HCT116 (cell line): ENCODE measurements at regions not wholly inside any gene's neighbourhood (a gene's known extent, or its start where the extent isn't known, plus 50 kb on each side); places are given as distances from the start of the nearest gene placed in this dataset.

Source experiments
- ATAC-seq: fragments of 200-7000 bp; cut with Tn5 transposase; 2 replicates; pipeline ENCODE4 v1.9.1; 2020; ENCODE audit warnings: mild to moderate bottlenecking, moderate library complexity
- BruUV-seq: library from RNA; stranded (reverse); fragments of 400-500 nt; replicated peaks from 2 replicates; lab custom pipeline; 2021; lab: Mats Ljungman, UMichigan
- CTCF ChIA-PET: fragments of 300-600 bp; sonication (Branson Sonifier 250); formaldehyde crosslinking; loops from one replicate; lab custom pipeline; 2021; ENCODE audit warnings: antibody characterized with exemption; lab: Charles Lee
- POLR2A ChIA-PET: fragments of 300-600, 350-600 bp; sonication (Branson Sonifier 250); formaldehyde crosslinking; loops from one replicate; lab custom pipeline; 2021; ENCODE audit warnings: antibody characterized with exemption; lab: Charles Lee
- RAD21 ChIA-PET, 2 experiments: fragments of 300-600 bp; sonication (Branson Sonifier 250); formaldehyde crosslinking; loops; one replicate each; lab custom pipeline; 2023; ENCODE audit warnings: low total read pairs in 2 of 2; ENCODE audit not compliant: uncharacterized antibody in 2 of 2, unreplicated experiment in 2 of 2, low non-redundant PET in 1 of 2; lab: Charles Lee
- DNase-seq: peaks from one replicate; pipeline ENCODE4 v3.0.0-alpha.2; 2010; ENCODE audit warnings: low read depth, low spot score
- H2AFZ ChIP-seq: fragments of 200-600 bp; shearing (Covaris generic), sonication (generic); 2 replicates; pipeline ENCODE4 v1.6.1; 2017; ENCODE audit warnings: low read depth, mixed run types, mixed read lengths, antibody characterized with exemption, low read length; ENCODE audit not compliant: poor library complexity, severe bottlenecking
- H3K27ac ChIP-seq: 2 replicates; pipeline ENCODE4 v1.5.1; 2012; ENCODE audit warnings: low read depth, low read length
- H3K27me3 ChIP-seq: fragments of 200-600 bp; sonication (generic); 2 replicates; pipeline ENCODE4 v1.6.1; 2016; ENCODE audit warnings: mixed run types, low read length, mixed read lengths; ENCODE audit not compliant: insufficient read depth
- H3K36me3 ChIP-seq, 2 experiments: fragments of 200-500 bp in 1 of 2; fragments of 200-600 bp in 1 of 2; sonication (Bioruptor generic) in 1 of 2; sonication (generic) in 1 of 2; 2 replicates each; pipeline versions ENCODE4 v1.5.1 to v1.6.1; 2014 to 2016; ENCODE audit warnings: low read length in 2 of 2, inconsistent platforms in 1 of 2, mixed read lengths in 1 of 2, mixed run types in 1 of 2; ENCODE audit not compliant: insufficient read depth in 2 of 2, control insufficient read depth in 1 of 2
- H3K4me1 ChIP-seq, 2 experiments: fragments of 200-600 bp in 1 of 2; sonication (generic) in 1 of 2; 2 replicates each; pipeline versions ENCODE4 v1.5.1 to v1.6.1; 2012 to 2017; ENCODE audit warnings: low read length in 2 of 2, inconsistent platforms in 1 of 2, mild to moderate bottlenecking in 1 of 2, mixed read lengths in 1 of 2, mixed run types in 1 of 2, moderate library complexity in 1 of 2; ENCODE audit not compliant: insufficient read depth in 2 of 2, control insufficient read depth in 1 of 2
- H3K4me2 ChIP-seq: fragments of 200-600 bp; sonication (generic); 2 replicates; pipeline ENCODE4 v1.6.1; 2017; ENCODE audit warnings: mixed run types, low read length, mixed read lengths
- H3K4me3 ChIP-seq, 2 experiments: fragments of 200-600 bp in 1 of 2; sonication (generic) in 1 of 2; replicated peaks in 1 of 2; 2 replicates each; pipeline ENCODE4 v1.5.1; 2011 to 2016; ENCODE audit warnings: low read length in 2 of 2, control low read depth in 1 of 2, low read depth in 1 of 2, mild to moderate bottlenecking in 1 of 2, mixed read lengths in 1 of 2, mixed run types in 1 of 2
- H3K79me2 ChIP-seq: fragments of 200-600 bp; sonication (generic); 2 replicates; pipeline ENCODE4 v1.6.1; 2017; ENCODE audit warnings: mild to moderate bottlenecking, mixed run types, low read length, moderate library complexity, mixed read lengths; ENCODE audit not compliant: insufficient read depth
- H3K9ac ChIP-seq: fragments of 200-600 bp; sonication (generic); 2 replicates; pipeline ENCODE4 v1.6.1; 2016; ENCODE audit warnings: low read length, mixed read lengths
- H3K9me2 ChIP-seq: fragments of 200-600 bp; sonication (generic), shearing (Covaris generic); 2 replicates; pipeline ENCODE4 v1.6.1; 2017; ENCODE audit warnings: mixed run types, mild to moderate bottlenecking, moderate library complexity; ENCODE audit not compliant: insufficient read depth
- H3K9me3 ChIP-seq, 2 experiments: fragments of 200-500 bp in 1 of 2; fragments of 200-600 bp in 1 of 2; sonication (Bioruptor generic) in 1 of 2; sonication (generic) in 1 of 2; 2 replicates each; pipeline ENCODE4 v1.6.1; 2014 to 2017; ENCODE audit warnings: low read length in 2 of 2, mixed read lengths in 2 of 2, inconsistent platforms in 1 of 2, low read depth in 1 of 2, mild to moderate bottlenecking in 1 of 2, mixed run types in 1 of 2, moderate library complexity in 1 of 2; ENCODE audit not compliant: control insufficient read depth in 1 of 2, insufficient read depth in 1 of 2
- H4K20me1 ChIP-seq: fragments of 200-600 bp; sonication (generic), shearing (Covaris generic); 2 replicates; pipeline ENCODE4 v1.6.1; 2017; ENCODE audit warnings: mixed run types, mild to moderate bottlenecking, moderate library complexity; ENCODE audit not compliant: insufficient read depth
- ATF3 ChIP-seq: IDR thresholded peaks from 2 replicates; pipeline ENCODE4 v1.6.1; 2012
- EZH2phosphoT487 ChIP-seq: fragments of 200-600 bp; IDR thresholded peaks from 2 replicates; pipeline ENCODE4 v1.6.1; 2018; ENCODE audit warnings: antibody characterized with exemption, borderline replicate concordance
- FOSL1 ChIP-seq: IDR thresholded peaks from 2 replicates; pipeline ENCODE4 v1.6.1; 2012; ENCODE audit warnings: low read depth
- POLR2AphosphoS5 ChIP-seq: IDR thresholded peaks from 2 replicates; pipeline ENCODE4 v1.6.1; 2011; ENCODE audit warnings: mild to moderate bottlenecking, low read depth, low read length, moderate library complexity
- RAD21 ChIP-seq: IDR thresholded peaks from 2 replicates; pipeline ENCODE4 v1.6.1; 2012; ENCODE audit warnings: low read depth, mild to moderate bottlenecking
- SRF ChIP-seq: IDR thresholded peaks from 2 replicates; pipeline ENCODE4 v1.6.1; 2012; ENCODE audit warnings: low read depth
- intact Hi-C: fragments of 100-400 bp; cut with micrococcal nuclease; formaldehyde crosslinking; loops from 2 replicates; pipeline ENCODE4 v1.10.0; 2022
- TF ChIP-seq, protein P1 (sequence below), 3 experiments: fragments of 200-600 bp in 1 of 3; sonication (generic) in 1 of 3; IDR thresholded peaks in 2 of 3; conservative IDR thresholded peaks in 1 of 3; 2 replicates each; pipeline ENCODE4 v1.5.1; 2012 to 2017; ENCODE audit warnings: low read depth in 2 of 3, low read length in 2 of 3, antibody characterized with exemption in 1 of 3, borderline replicate concordance in 1 of 3, control low read depth in 1 of 3, mild to moderate bottlenecking in 1 of 3, mixed read lengths in 1 of 3, mixed run types in 1 of 3, moderate library complexity in 1 of 3; ENCODE audit not compliant: insufficient read depth in 1 of 3

DNA sequence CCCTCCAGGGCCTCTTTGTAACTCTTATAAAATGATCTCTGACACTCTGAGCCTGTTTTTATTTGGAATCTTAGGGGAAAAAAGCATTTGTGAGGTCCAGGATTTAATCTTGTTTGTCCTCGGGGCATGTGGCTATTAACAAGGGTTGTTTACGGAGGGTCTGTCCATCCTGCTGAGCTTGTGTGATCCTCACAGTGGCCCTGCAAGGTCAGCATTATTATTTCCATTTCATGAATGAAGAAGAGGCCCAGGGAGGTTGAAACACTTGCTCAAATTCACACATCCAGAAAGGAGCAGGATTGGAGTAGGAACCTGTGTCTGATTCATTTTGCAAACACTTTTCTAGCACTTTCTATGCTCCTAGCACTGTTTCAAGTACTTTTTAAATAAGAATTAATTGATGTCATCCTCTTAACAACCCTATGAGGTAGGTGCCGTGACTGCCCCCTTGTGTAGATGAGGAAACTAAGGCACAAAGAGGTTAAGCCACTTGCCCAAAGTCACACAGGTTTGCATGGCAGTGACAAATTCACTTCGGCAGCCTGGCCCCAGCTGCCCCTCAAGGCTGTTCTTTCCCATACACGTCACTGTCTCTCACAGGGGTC is 178.9 kb downstream of the MIS18A start:
- H3K9me2 ChIP-seq: no peaks in the 10 kb centered on the region
- DNase-seq (peak; percentile 4), ATAC-seq (no peak)
- no peaks in the 10 kb centered on the region for H3K36me3 ChIP-seq
- intact Hi-C loops: no loop called here
- H4K20me1 ChIP-seq: no peaks in the 10 kb centered on the region
- H3K9ac ChIP-seq: no peak overlapping the region
- no peak overlapping the region for H3K27ac ChIP-seq
- TF ChIP-seq, protein P1, sequence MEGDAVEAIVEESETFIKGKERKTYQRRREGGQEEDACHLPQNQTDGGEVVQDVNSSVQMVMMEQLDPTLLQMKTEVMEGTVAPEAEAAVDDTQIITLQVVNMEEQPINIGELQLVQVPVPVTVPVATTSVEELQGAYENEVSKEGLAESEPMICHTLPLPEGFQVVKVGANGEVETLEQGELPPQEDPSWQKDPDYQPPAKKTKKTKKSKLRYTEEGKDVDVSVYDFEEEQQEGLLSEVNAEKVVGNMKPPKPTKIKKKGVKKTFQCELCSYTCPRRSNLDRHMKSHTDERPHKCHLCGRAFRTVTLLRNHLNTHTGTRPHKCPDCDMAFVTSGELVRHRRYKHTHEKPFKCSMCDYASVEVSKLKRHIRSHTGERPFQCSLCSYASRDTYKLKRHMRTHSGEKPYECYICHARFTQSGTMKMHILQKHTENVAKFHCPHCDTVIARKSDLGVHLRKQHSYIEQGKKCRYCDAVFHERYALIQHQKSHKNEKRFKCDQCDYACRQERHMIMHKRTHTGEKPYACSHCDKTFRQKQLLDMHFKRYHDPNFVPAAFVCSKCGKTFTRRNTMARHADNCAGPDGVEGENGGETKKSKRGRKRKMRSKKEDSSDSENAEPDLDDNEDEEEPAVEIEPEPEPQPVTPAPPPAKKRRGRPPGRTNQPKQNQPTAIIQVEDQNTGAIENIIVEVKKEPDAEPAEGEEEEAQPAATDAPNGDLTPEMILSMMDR (IDR thresholded peaks at IDR 0.05 in 2 of 3, conservative IDR thresholded peaks at IDR 0.05 in 1 of 3; ENCODE audit: borderline replicate concordance in 1 of 3, insufficient read depth in 1 of 3, low read depth in 2 of 3, low read length in 2 of 3): peak in 1 of 3 experiments; percentile 27; a peak in 1 of 6 replicates
- no peak for TF ChIP-seq SRF
- TF ChIP-seq, all 23 proteins: peak for 1
- no TSS peak for BruUV-seq
- ChIA-PET POLR2A (no interaction called here), RAD21 (no interaction called here), CTCF (no interaction called here)
- Histone ChIP-seq H3K4me2 (no peak overlapping the region), H3K4me1 (no peaks in the 10 kb centered on the region), H3K4me3 (no peak overlapping the region), H2AFZ (no peak overlapping the region), H3K79me2 (no peaks in the 10 kb centered on the region), H3K27me3 (peaks cover 19% of the 10 kb centered on the region), H3K9me3 (no peaks in the 10 kb centered on the region)

GRCh38 chr21:32096411-32096810 is 182.4 kb downstream of the MIS18A start:
- ChIA-PET CTCF (interaction anchor here (0.7 to 1.8 kb wide), 11 partner anchors 12 to 316 kb away, joined by 3 to 13 read pairs (median 3); no protein-coding TSS in a partner anchor), POLR2A (no interaction called here), RAD21 (no interaction called here)
- Histone ChIP-seq H3K9me2 (no peaks in the 10 kb centered on the region), H3K36me3 (no peaks in the 10 kb centered on the region), H3K4me1 (no peaks in the 10 kb centered on the region), H2AFZ (no peak overlapping the region), H3K27me3 (peaks cover 3% of the 10 kb centered on the region; the same call in 1 of the 2 replicates), H3K9ac (no peak overlapping the region), H4K20me1 (no peaks in the 10 kb centered on the region), H3K4me3 (no peak overlapping the region), H3K79me2 (no peaks in the 10 kb centered on the region), H3K4me2 (no peak overlapping the region), H3K9me3 (no peaks in the 10 kb centered on the region), H3K27ac (no peak overlapping the region)
- no TSS peak for BruUV-seq
- DNase-seq (peak; percentile 28), ATAC-seq (peak; percentile 94)
- TF ChIP-seq RAD21: peak; percentile 19; the same call in 1 of the 2 replicates
- no peak for TF ChIP-seq POLR2AphosphoS5
- no peak for TF ChIP-seq EZH2phosphoT487
- TF ChIP-seq ATF3: no peak
- TF ChIP-seq SRF: no peak
- TF ChIP-seq FOSL1: no peak
- TF ChIP-seq, protein P1 (IDR thresholded peaks at IDR 0.05 in 2 of 3, conservative IDR thresholded peaks at IDR 0.05 in 1 of 3; ENCODE audit: borderline replicate concordance in 1 of 3, insufficient read depth in 1 of 3, low read depth in 2 of 3, low read length in 2 of 3): peak; percentile 21 to 71 (median 71); a peak in 5 of 6 replicates
- intact Hi-C loops: loop anchor here (2.0 kb wide), 1 partner anchor 162 kb away; no protein-coding TSS in a partner anchor
